ENCODE measurements at regions not wholly inside any gene's neighbourhood (a gene's known extent, or its start where the extent isn't known, plus 50 kb on each side); places are given as distances from the start of the nearest gene placed in this dataset.

DNA sequence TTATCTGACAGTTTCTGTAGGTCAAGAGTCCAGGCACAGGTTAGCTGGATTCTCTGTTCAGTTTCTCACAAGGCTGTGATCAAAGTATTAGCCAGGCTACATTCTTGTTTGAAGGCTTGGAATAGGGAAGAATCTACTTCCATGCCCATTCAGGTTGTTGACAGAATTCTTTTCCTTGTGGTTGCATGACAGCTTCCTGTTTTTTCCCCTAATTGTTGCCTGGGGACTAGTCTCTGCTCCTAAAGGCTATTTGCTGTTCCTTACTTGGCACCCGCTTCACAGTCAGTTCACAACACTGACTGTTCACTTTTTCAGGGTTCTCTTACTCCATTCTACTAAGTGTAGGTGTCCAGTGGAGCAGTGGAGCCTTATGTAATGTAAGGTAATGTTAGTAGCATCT lies 115.4 kb upstream of the GBE1 start:
- peaks cover 3 to 8% (median 4%) of the 10 kb centered on the region in 3 donors for H3K9me3 Mint-ChIP-seq
- CTCF ChIA-PET, result no interaction called here
- no peak overlapping the region for H3K4me3 ChIP-seq (ENCODE audit: control insufficient read depth in 1 of 2, extremely low read depth in 1 of 2, low read length in 1 of 2)
- H3K27ac ChIP-seq (ENCODE audit: low read length), result no peak overlapping the region
- no peak overlapping the region for H3K27ac Mint-ChIP-seq
- no peaks in the 10 kb centered on the region for H3K36me3 ChIP-seq (ENCODE audit: control insufficient read depth in 2 of 2, extremely low read depth in 1 of 2, insufficient read depth in 1 of 2, low read length in 1 of 2)
- WGBS (ENCODE audit: insufficient coverage), result no CpG with 5 or more reads among the region's 1 CpG
- no peaks in the 10 kb centered on the region for H3K36me3 Mint-ChIP-seq
- H3K4me1 Mint-ChIP-seq, result no peaks in the 10 kb centered on the region
- H3K4me1 ChIP-seq (ENCODE audit: control insufficient read depth in 1 of 2, extremely low read depth in 1 of 2, insufficient read depth in 2 of 2, low read length in 2 of 2), result no peaks in the 10 kb centered on the region
- no peaks in the 10 kb centered on the region for H3K27me3 Mint-ChIP-seq
- DNase-seq, result no peak
- no peak for ATAC-seq (replicated peaks in 1 of 4)
- H3K9me3 ChIP-seq, result no peaks in the 10 kb centered on the region
- no peaks in the 10 kb centered on the region for H3K27me3 ChIP-seq (replicated peaks in 1 of 2; ENCODE audit: control insufficient read depth in 2 of 2, extremely low read depth in 1 of 2, insufficient read depth in 2 of 2, low read length in 1 of 2)
- POLR2A ChIA-PET, result no interaction called here
- H3K4me3 Mint-ChIP-seq, result no peak overlapping the region

DNA sequence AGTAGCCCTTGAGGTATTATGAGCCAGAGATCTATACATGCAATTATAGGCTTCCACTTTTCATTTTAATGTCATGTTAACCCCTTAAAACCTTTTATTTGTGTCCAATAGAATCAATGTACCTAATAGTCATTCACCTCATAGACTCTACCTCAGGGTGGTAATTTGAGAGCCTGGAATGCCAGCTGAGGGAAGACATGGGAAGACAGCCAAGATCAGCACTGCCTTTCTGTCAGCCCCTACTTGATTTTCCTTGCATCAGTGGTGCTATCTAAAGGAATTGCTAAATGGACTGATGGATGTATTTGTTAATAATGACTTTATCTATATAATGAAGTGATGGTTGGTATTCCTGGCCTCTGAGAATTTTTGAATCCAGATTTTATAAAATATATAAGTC lies 113.3 kb upstream of the GBE1 start:
- no peaks in the 10 kb centered on the region for H3K4me1 Mint-ChIP-seq
- DNase-seq (no peak), ATAC-seq (replicated peaks in 1 of 4) (no peak)
- ChIA-PET POLR2A (no interaction called here), CTCF (no interaction called here)
- H3K36me3 ChIP-seq (ENCODE audit: control insufficient read depth in 2 of 2, extremely low read depth in 1 of 2, insufficient read depth in 1 of 2, low read length in 1 of 2), result no peaks in the 10 kb centered on the region
- peaks cover 0 to 4% of the 10 kb centered on the region in 2 donors for H3K27me3 Mint-ChIP-seq
- peaks cover 2 to 4% (median 3%) of the 10 kb centered on the region in 3 donors for H3K9me3 Mint-ChIP-seq
- no peak overlapping the region for H3K4me3 ChIP-seq (ENCODE audit: control insufficient read depth in 1 of 2, extremely low read depth in 1 of 2, low read length in 1 of 2)
- no peak overlapping the region for H3K4me3 Mint-ChIP-seq
- H3K27ac Mint-ChIP-seq, result no peak overlapping the region
- no peak overlapping the region for H3K27ac ChIP-seq (ENCODE audit: low read length)
- H3K4me1 ChIP-seq (ENCODE audit: control insufficient read depth in 1 of 2, extremely low read depth in 1 of 2, insufficient read depth in 2 of 2, low read length in 2 of 2), result no peaks in the 10 kb centered on the region
- no peaks in the 10 kb centered on the region for H3K27me3 ChIP-seq (replicated peaks in 1 of 2; ENCODE audit: control insufficient read depth in 2 of 2, extremely low read depth in 1 of 2, insufficient read depth in 2 of 2, low read length in 1 of 2)
- H3K36me3 Mint-ChIP-seq, result no peaks in the 10 kb centered on the region
- no peaks in the 10 kb centered on the region for H3K9me3 ChIP-seq

DNA sequence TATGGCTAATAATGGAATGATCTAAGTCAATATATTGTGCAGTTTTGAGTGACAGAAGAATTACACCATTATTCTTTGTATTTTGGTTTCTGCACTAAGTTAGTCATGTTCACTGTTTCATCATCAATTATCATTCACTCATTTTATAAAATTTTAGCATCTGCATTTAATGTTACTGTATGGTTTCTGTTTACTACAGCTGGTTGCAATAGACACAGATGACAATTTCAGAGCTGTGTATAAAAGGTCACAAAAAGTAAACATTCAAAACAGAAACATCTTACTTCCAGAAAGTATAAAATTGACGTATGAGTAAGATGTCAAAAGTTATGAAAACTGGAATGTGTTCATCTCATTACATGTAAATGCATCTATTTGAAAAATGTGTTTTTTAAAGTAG lies 111.1 kb upstream of the GBE1 start:
- Histone ChIP-seq H3K27me3 (replicated peaks in 1 of 2; ENCODE audit: control insufficient read depth in 2 of 2, extremely low read depth in 1 of 2, insufficient read depth in 2 of 2, low read length in 1 of 2) (no peaks in the 10 kb centered on the region), H3K4me3 (ENCODE audit: control insufficient read depth in 1 of 2, extremely low read depth in 1 of 2, low read length in 1 of 2) (no peak overlapping the region), H3K27ac (ENCODE audit: low read length) (no peak overlapping the region), H3K4me1 (ENCODE audit: control insufficient read depth in 1 of 2, extremely low read depth in 1 of 2, insufficient read depth in 2 of 2, low read length in 2 of 2) (no peaks in the 10 kb centered on the region), H3K36me3 (ENCODE audit: control insufficient read depth in 2 of 2, extremely low read depth in 1 of 2, insufficient read depth in 1 of 2, low read length in 1 of 2) (no peaks in the 10 kb centered on the region), H3K9me3 (no peaks in the 10 kb centered on the region)
- H3K27me3 Mint-ChIP-seq, result peaks cover 0 to 4% of the 10 kb centered on the region in 2 donors
- H3K36me3 Mint-ChIP-seq, result no peaks in the 10 kb centered on the region
- ATAC-seq (replicated peaks in 1 of 4) (no peak), DNase-seq (no peak)
- no peak overlapping the region for H3K4me3 Mint-ChIP-seq
- CTCF ChIA-PET, result no interaction called here
- H3K9me3 Mint-ChIP-seq, result peaks cover 0 to 2% (median 0%) of the 10 kb centered on the region in 3 donors
- no CpG with 5 or more reads among the region's 1 CpG for WGBS (ENCODE audit: insufficient coverage)
- no peak overlapping the region for H3K27ac Mint-ChIP-seq
- POLR2A ChIA-PET, result no interaction called here
- H3K4me1 Mint-ChIP-seq, result no peaks in the 10 kb centered on the region

DNA sequence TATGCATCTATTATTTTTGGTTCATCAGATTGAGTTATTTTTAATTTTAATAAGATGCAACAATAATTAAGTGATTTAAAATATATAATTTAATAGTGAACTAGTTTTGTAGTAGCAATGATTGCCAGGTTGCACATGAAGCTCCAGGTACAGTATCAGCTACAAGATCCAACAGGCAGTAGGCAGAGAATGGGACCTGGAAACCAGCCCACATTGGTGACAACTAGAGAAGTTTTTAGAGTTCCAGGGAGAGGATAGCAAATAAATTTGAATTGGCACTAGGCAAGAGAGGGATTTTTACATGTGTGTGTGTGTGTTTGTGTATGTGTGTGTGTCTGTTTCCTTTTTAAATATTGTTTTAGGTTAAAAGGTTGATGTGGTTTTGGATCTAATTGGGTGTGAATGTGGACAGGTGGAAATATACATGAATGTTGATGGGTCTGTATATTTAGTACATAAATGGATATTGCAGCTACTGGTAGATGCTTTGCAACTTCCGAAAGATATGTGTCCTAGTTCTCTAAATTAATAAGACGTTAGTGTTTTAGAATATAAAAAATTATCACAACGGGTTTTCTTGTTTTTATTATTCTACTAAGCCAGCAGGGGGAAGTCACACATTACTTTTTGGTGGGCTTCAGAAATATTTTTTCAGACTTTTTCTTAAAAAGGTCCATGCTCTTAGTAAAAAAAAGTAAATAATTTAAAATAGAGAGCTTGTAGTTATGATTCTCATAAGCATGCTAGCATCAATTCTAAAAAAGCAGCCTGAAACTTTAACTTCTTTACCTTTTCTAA lies 110.1 kb upstream of the GBE1 start:
- no peaks in the 10 kb centered on the region for H3K27me3 ChIP-seq (replicated peaks in 1 of 2; ENCODE audit: control insufficient read depth in 2 of 2, extremely low read depth in 1 of 2, insufficient read depth in 2 of 2, low read length in 1 of 2)

DNA sequence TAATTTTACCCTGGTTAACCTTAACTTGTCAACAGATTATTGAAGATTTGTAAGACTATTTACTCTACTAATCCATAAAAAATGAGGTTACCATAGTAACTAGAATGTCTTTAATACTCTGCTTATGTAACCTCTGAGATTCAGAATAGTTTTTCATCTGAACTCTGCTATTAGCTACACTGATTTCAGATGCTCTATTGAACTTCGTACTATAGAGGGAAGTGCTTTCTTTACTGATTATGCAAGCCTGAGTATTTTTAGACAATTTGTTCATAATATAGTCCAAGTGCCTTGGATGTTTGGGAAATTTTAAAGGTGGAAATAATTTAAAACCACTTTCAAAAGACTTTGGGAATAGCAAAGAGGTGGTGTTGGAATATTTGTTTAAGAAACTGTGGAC lies 107.9 kb upstream of the GBE1 start:
- WGBS (ENCODE audit: insufficient coverage), result no CpG with 5 or more reads among the region's 1 CpG
- Histone ChIP-seq H3K4me1 (ENCODE audit: control insufficient read depth in 1 of 2, extremely low read depth in 1 of 2, insufficient read depth in 2 of 2, low read length in 2 of 2) (no peaks in the 10 kb centered on the region), H3K4me3 (ENCODE audit: control insufficient read depth in 1 of 2, extremely low read depth in 1 of 2, low read length in 1 of 2) (no peak overlapping the region), H3K27ac (ENCODE audit: low read length) (no peak overlapping the region), H3K9me3 (no peaks in the 10 kb centered on the region), H3K36me3 (ENCODE audit: control insufficient read depth in 2 of 2, extremely low read depth in 1 of 2, insufficient read depth in 1 of 2, low read length in 1 of 2) (no peaks in the 10 kb centered on the region), H3K27me3 (replicated peaks in 1 of 2; ENCODE audit: control insufficient read depth in 2 of 2, extremely low read depth in 1 of 2, insufficient read depth in 2 of 2, low read length in 1 of 2) (no peaks in the 10 kb centered on the region)
- Mint-ChIP-seq H3K4me3 (no peak overlapping the region), H3K9me3 (no peaks in the 10 kb centered on the region), H3K27ac (no peak overlapping the region), H3K36me3 (no peaks in the 10 kb centered on the region), H3K4me1 (no peaks in the 10 kb centered on the region), H3K27me3 (peaks cover 4 to 6% of the 10 kb centered on the region in 2 donors)
- POLR2A ChIA-PET, result no interaction called here
- ATAC-seq (replicated peaks in 1 of 4) (no peak), DNase-seq (no peak)
- CTCF ChIA-PET, result no interaction called here

More for the DNA sequence above, 110.1 kb upstream of the GBE1 start:
- ChIA-PET CTCF (no interaction called here), POLR2A (no interaction called here)
- Mint-ChIP-seq H3K4me1 (no peaks in the 10 kb centered on the region), H3K27ac (no peak overlapping the region), H3K4me3 (no peak overlapping the region), H3K27me3 (peaks cover 0 to 4% of the 10 kb centered on the region in 2 donors), H3K36me3 (no peaks in the 10 kb centered on the region), H3K9me3 (no peaks in the 10 kb centered on the region)
- WGBS (ENCODE audit: insufficient coverage), result no CpG with 5 or more reads among the region's 3 CpGs
- ATAC-seq (replicated peaks in 1 of 4) (no peak), DNase-seq (no peak)
- Histone ChIP-seq H3K36me3 (ENCODE audit: control insufficient read depth in 2 of 2, extremely low read depth in 1 of 2, insufficient read depth in 1 of 2, low read length in 1 of 2) (no peaks in the 10 kb centered on the region), H3K4me3 (ENCODE audit: control insufficient read depth in 1 of 2, extremely low read depth in 1 of 2, low read length in 1 of 2) (no peak overlapping the region), H3K9me3 (no peaks in the 10 kb centered on the region), H3K27ac (ENCODE audit: low read length) (no peak overlapping the region), H3K4me1 (ENCODE audit: control insufficient read depth in 1 of 2, extremely low read depth in 1 of 2, insufficient read depth in 2 of 2, low read length in 2 of 2) (no peaks in the 10 kb centered on the region)

DNA sequence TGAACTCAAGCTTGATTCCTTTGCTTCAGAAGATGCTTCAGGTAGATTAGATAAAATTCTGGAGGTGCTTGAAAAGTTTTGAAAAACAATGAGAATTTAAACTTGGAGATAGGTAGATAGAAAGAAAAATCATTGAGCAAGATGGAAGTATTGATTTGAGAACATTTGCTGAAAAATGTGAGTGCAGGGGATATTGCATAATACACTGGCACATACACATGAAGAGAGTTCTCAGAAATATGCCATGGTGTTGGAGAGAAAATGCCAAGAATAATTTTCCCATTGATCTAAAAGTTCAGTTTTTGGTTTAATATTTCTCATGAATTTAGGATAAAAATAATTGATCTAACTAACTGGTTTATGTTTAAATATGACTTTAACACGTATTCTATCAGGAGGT lies 107.2 kb upstream of the GBE1 start:
- Histone ChIP-seq H3K27me3 (replicated peaks in 1 of 2; ENCODE audit: control insufficient read depth in 2 of 2, extremely low read depth in 1 of 2, insufficient read depth in 2 of 2, low read length in 1 of 2) (no peaks in the 10 kb centered on the region), H3K4me3 (ENCODE audit: control insufficient read depth in 1 of 2, extremely low read depth in 1 of 2, low read length in 1 of 2) (no peak overlapping the region), H3K36me3 (ENCODE audit: control insufficient read depth in 2 of 2, extremely low read depth in 1 of 2, insufficient read depth in 1 of 2, low read length in 1 of 2) (no peaks in the 10 kb centered on the region), H3K27ac (ENCODE audit: low read length) (no peak overlapping the region), H3K4me1 (ENCODE audit: control insufficient read depth in 1 of 2, extremely low read depth in 1 of 2, insufficient read depth in 2 of 2, low read length in 2 of 2) (no peaks in the 10 kb centered on the region), H3K9me3 (no peaks in the 10 kb centered on the region)
- CTCF ChIA-PET, result no interaction called here
- H3K4me3 Mint-ChIP-seq, result no peak overlapping the region
- DNase-seq (no peak), ATAC-seq (replicated peaks in 1 of 4) (no peak)
- no peak overlapping the region for H3K27ac Mint-ChIP-seq
- no peaks in the 10 kb centered on the region for H3K9me3 Mint-ChIP-seq
- no peaks in the 10 kb centered on the region for H3K4me1 Mint-ChIP-seq
- POLR2A ChIA-PET, result no interaction called here
- WGBS (ENCODE audit: insufficient coverage), result no CpG with 5 or more reads among the region's 1 CpG
- peaks cover 4 to 6% of the 10 kb centered on the region in 2 donors for H3K27me3 Mint-ChIP-seq
- H3K36me3 Mint-ChIP-seq, result no peaks in the 10 kb centered on the region

DNA sequence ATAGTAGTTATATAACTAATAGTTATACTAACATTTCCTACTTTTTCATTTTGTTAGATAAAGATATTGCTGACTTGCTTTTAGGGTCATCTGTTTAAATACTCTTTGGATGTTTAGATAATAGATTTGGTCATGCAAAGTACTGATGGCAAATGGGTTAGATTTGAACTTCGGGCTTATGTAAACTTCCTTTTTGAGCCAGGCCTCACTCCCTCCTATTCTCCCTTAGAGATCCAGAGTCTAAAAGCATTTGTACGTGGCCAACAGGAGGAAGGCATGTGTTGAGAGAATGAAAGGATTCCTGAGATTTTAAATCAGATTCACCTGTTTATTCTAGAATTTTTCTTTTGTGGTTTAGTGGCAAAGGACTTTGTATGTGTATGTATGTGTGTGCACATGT lies 106.4 kb upstream of the GBE1 start:
- POLR2A ChIA-PET, result no interaction called here
- H3K4me1 ChIP-seq (ENCODE audit: control insufficient read depth in 1 of 2, extremely low read depth in 1 of 2, insufficient read depth in 2 of 2, low read length in 2 of 2), result no peaks in the 10 kb centered on the region
- ATAC-seq (replicated peaks in 1 of 4) (no peak), DNase-seq (no peak)
- Mint-ChIP-seq H3K9me3 (no peaks in the 10 kb centered on the region), H3K27me3 (peaks cover 4 to 6% of the 10 kb centered on the region in 2 donors), H3K27ac (no peak overlapping the region), H3K36me3 (no peaks in the 10 kb centered on the region), H3K4me1 (no peaks in the 10 kb centered on the region), H3K4me3 (no peak overlapping the region)
- no peaks in the 10 kb centered on the region for H3K27me3 ChIP-seq (replicated peaks in 1 of 2; ENCODE audit: control insufficient read depth in 2 of 2, extremely low read depth in 1 of 2, insufficient read depth in 2 of 2, low read length in 1 of 2)
- H3K36me3 ChIP-seq (ENCODE audit: control insufficient read depth in 2 of 2, extremely low read depth in 1 of 2, insufficient read depth in 1 of 2, low read length in 1 of 2), result no peaks in the 10 kb centered on the region
- CTCF ChIA-PET, result no interaction called here
- no peak overlapping the region for H3K4me3 ChIP-seq (ENCODE audit: control insufficient read depth in 1 of 2, extremely low read depth in 1 of 2, low read length in 1 of 2)
- no peak overlapping the region for H3K27ac ChIP-seq (ENCODE audit: low read length)
- WGBS (ENCODE audit: insufficient coverage), result no CpG with 5 or more reads among the region's 2 CpGs
- no peaks in the 10 kb centered on the region for H3K9me3 ChIP-seq
